Erythroblast (primary cell): ENCODE measurements at regions not wholly inside any gene's neighbourhood (a gene's known extent, or its start where the extent isn't known, plus 50 kb on each side); places are given as distances from the start of the nearest gene placed in this dataset.
"Not testable (repeated sequence)": the region's sequence is repeated elsewhere in the genome, so short reads cannot be mapped to it uniquely, and the experiment has no call there.

Source experiments
- DNase-seq, 2 experiments: peaks; one replicate each; lab custom pipeline; 2025; lab: John Stamatoyannopoulos, UW
- GATA1 ChIP-seq: IDR thresholded peaks from 2 replicates; pipeline ENCODE4 v1.6.1; 2011; ENCODE audit warnings: low read depth, mild to moderate bottlenecking, control low read depth, low read length, moderate library complexity
- POLR2A ChIP-seq: IDR thresholded peaks from 2 replicates; pipeline ENCODE4 v1.6.1; 2011; ENCODE audit warnings: mild to moderate bottlenecking, low read length

DNA sequence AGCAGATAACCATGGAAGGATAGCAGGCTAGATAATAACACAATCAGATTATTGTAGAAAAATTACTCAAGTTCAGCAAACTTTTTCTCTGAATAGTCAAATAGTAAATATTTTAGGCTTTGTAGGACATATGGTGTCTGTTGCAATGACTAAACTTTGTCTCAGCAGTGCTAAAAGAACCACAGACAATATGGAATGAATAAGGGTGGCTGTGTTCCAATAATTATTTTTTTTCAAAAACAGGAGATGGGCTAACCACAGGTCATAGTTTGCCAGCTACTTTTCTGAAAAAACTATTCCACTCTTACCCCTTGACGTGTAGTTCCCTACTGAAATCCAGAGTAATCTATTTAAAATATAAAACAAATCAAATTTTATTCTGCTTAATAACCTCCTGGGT lies 153.9 kb upstream of the LRRC4C start:
- DNase-seq = no peak
- TF ChIP-seq GATA1 (no peak), POLR2A (no peak)

DNA sequence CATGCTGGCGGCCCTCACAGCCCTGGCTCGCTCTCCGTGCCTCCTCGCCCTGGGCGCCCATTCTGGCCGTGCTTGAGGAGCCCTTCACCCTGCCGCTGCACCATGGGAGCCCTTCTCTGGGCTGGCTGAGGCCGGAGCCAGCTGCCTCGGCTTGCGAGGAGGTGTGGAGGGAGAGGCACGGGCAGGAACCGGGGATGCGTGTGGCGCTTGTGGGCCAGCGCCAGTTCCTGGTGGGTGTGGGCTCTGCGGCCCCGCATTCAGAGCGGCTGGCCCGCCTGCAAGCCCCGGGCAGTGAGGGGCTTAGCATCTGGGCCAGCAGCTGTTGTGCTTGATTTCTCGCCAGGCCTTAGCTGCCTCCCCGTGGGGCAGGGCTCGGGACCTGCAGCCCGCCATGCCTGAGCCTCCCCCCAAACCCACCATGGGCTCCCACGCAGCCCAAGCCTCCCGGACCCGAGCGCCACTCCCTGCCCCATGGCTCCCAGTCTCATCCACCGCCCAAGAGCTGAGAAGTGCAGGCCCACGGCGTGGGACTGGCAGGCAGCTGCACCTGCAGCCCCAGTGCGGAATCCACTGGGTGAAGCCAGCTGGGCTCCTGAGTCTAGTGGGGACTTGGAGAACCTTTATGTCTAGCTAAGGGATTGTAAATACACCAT lies 163.4 kb upstream of the LRRC4C start:
- DNase-seq = no peak
- TF ChIP-seq POLR2A = no peak
- no peak for TF ChIP-seq GATA1

DNA sequence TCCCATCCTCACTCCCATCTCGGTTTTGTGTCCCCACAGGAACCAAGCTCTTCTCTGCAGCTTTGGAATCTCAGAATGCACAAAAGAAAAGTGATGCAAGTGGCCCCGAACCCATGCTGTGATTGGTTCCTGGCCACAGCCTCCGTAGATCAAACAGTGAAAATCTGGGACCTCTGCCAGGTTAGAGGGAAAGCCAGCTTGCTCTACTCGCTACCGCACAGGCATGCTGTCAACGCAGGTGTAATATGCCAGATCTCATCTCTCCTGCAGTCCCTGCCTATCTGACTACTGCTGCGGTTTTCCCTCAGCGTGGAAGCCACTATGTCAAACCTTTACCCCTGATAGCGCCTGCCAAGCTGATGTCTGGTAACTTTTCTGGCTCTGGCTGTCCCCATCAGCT lies 200.5 kb upstream of the LRRC4C start:
- DNase-seq = no peak
- TF ChIP-seq GATA1 (no peak), POLR2A (no peak)

DNA sequence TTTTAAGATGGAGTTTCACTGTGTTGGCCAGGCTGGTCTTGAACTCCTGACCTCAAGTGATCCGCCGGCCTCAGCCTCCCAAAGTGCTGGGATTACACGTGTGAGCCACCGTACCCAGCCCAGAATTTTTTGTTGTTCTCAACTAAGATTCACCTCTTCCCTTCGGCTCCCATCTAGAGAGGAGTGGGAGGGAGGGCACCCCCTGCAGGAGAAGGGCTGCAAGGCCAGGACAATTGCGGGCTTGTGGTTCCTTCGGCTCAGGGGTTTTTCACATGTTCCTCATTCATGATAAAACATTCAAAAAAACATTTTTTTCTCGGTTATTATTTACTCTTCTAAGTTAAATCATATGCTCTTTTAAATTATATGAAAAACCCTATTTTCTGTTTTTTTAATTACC lies 201.1 kb upstream of the LRRC4C start:
- no peak for TF ChIP-seq GATA1
- TF ChIP-seq POLR2A = no peak
- DNase-seq = no peak

DNA sequence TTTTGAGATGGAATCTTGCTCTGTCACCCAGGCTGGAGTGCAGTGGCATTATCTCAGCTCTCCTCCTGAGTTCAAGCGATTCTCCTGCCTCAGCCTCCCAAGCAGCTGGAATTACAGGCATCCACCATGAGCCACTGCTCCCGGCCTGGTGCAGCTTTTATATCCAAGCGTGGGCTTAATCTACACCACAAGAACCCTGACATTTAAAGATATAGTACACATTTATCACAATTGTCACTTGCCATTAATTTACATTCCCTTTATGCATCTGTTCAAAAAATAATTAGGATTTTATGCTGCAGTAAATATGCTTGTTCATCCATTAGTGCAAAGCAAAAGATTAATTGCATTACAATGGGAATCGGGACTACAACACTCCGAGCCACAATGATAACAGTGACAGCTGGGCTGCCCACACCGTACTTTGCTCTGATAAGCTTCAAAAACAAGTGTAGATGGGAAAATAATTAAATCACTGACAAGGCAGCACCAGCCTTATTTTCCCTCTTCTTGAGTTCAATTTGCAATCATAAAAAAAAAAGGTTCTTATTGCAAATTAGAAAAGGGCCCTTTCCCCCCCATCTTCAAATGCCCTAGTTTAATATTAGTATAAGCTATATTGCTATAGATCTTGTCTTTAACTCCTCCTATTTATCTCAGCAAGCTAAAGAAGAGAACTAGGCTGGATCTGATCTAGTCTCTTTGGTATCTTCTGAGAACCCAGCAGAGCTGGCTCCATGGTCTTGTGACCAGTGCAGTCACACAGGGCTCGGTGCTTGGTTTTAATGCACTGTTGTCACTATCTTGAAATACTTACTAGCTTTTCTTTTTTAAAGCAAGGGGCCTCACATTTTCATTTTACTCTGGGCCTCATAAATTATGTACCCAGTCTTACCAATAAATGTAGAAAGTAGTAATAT lies 206.2 kb upstream of the LRRC4C start:
- DNase-seq = no peak
- TF ChIP-seq POLR2A (no peak), GATA1 (no peak)

DNA sequence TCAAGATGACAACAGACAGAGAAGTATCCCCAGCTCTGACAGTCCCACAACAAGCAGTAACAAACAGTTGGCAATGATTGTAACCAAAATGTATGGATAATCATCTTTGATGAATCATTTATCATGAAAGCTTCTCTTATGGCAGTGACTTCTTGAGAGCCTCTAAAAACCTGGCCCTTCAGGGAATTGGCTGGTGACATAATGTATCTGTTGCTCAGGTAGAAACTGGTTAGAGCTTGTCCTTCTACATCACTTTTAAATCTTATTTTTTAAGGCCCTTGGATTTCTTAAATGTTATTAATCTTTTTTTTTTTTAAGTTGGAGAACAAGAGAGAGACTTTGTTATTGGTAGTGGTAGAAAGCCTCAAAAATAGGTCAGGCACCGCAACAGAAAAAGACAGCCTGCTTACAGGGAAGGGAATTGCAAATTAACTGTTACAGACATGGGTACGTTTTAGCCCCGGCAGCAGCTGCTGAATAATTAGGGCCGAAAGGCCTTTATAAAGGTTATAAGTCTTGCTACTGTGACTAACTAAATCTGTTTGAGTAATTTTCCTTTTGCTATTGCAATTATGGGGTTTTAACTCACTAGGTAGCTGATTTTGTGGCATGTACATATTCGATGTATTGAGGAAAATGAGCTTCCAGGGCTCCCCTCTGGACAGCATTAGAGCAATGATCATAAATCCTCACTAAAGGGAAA lies 207.7 kb upstream of the LRRC4C start:
- no peak for TF ChIP-seq POLR2A
- no peak for DNase-seq

DNA sequence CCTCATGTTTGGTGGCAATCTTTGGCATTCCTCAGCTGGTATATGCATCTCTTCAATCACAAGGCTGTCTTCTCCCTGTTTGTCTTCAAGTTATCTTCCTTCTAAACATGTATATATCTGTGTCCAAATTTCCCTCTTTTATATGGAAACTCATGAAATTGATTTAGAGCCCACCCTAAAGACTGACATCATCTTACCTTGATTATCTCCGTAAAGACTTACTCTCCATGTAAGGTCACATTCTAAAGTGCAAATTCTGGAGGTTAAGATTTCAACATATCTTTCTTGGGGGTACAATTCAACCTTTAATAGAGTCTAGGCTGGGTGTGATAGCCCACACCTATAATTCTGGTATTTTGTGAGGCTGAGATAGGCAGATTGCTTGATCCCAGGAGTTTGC lies 215.8 kb upstream of the LRRC4C start:
- DNase-seq = no peak
- TF ChIP-seq GATA1 = no peak
- TF ChIP-seq POLR2A = no peak

DNA sequence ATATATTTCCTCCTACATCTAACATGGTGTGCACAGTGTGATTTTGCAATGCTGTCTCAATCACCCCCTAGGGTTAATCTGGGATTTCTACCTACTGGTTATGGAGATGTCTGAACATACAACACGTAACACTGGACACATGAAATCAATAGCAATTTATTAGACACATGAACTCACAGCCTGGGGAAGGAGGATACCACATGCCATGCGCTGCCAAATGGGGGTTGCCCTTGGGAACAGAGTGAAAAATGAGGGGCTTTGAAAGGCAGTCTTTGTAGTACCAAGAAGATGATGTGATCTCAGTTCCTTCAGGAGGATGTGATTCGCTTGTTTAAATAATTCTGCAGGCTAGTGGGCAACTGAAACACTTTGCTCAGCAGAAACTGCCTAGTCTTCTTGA lies 253.6 kb upstream of the LRRC4C start:
- no peak for DNase-seq

DNA sequence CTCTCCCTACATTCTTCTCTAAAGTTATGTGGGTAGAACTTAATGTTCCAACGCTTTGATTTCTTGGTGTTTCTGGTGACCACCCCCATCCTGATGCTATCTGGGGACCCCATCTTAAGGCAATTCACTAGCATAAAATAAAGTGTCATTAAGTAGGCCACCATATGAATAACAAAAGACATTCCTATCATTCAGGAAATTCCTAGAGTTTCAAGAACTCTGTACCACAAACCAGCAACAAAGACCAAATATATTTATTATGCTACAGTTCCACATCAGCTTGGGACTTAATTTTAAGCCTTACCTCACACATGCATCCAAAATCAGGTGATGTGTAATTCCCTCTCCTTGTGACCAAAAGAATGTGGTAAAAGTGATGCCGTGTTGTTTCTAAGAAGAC lies 254.6 kb upstream of the LRRC4C start:
- no peak for TF ChIP-seq GATA1
- no peak for TF ChIP-seq POLR2A
- no peak for DNase-seq

More for the DNA sequence above, 253.6 kb upstream of the LRRC4C start:
- TF ChIP-seq POLR2A (no peak), GATA1 (no peak)

DNA sequence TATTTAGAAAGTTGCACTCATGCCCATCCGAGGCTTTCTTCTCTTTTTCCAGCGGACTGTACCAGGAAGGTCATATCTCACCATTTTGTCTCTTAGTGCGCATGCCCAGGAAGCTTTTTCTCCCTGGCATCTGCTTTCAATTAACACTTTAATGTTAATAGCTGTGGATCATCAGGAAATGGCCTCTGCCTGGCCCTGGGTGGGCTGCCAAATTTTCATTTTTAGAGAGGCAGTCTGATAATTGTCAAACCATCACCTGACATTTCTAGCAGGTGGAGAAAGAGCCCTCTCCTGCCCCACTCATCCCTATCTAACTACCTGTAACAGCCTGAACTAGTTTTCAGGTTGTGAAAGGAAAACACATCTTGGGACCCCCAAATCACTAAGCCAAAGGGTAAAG lies 257.4 kb upstream of the LRRC4C start:
- no peak for DNase-seq
- TF ChIP-seq GATA1 = no peak
- TF ChIP-seq POLR2A = no peak

DNA sequence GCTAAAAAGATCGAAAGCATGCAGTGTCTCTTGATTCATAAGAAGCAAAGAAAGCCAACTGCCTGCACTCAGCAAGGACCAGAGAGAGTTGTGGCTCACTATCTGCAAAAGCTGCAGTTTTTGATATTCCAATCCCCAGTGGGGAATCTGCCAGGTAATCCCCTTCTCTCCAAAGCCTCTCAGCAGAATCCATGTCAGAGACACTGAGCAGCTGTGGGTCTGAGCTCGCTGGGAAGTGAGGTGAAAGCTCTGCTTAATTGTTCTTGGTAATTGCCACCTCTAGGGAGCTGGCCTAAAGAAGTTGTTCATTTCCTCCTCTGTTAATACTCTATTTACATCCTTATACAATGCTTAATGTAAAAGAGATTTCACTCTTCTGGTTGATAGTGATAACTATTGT lies 261.3 kb upstream of the LRRC4C start:
- no peak for TF ChIP-seq GATA1
- no peak for TF ChIP-seq POLR2A
- no peak for DNase-seq

DNA sequence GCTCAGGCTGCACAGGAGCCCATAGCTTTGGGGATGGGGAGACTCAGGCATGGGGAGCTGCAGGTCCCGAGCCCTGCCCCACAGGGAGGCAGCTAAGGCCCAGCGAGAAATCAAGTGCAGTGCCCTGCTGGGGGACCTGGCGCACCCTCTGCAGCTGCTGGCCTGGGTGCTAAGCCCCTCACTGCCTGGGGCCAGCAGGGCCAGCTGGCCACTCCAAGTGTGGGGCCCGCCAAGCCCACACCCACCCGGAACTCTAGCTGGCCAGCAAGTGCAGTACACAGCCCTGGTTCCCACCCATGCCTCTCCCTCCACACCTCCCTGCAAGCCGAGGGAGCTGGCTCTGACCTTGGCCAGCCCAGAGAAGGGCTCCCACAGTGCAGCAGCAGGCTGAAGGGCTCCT lies 268.7 kb upstream of the LRRC4C start:
- DNase-seq = not testable (repeated sequence)

DNA sequence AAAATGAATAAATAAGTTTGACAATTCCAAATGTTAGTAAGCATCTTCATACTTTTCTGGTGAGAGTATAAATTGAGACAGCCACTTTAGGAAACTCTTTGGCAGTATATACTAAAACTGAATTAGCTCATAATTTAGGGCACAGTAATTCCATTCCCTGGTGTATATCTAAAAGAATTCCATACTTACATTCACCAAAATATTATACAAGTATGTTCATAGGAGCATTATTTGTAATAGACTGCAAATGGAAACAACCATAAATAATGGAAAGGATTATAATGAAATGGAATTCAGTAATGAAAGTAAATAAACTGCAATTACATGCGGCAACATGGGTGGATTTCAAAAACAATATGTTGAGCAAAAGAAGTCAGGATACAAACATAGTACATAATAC lies 315.8 kb upstream of the LRRC4C start:
- TF ChIP-seq POLR2A = no peak
- no peak for TF ChIP-seq GATA1

DNA sequence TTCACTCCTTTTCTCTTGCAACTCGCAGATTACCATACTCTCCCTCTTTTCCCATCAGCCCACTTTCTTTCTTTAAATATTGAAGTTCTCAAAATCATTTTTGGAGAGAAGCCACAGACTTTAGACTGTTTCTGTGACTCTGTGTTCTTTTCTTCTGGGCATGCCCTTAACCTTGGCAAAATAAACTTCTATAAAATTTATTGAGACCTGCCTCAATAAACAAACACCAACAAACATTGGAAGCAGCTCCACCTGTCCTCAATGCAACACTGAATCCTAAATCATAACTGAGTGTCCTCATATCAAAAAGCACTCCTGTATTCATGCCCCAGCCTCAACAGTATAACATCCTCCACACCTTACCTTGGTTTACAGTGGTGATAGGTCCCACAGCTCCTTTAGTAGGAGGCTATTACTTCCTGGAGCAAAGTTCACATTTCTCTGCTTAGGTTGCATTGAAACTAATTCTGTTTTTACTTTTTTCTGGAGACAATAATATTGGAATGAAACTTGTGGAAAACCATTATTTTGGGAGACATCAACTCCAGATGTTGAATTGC lies 320.0 kb upstream of the LRRC4C start:
- no peak for DNase-seq
- TF ChIP-seq POLR2A (no peak), GATA1 (no peak)

More for the DNA sequence above, 315.8 kb upstream of the LRRC4C start:
- no peak for DNase-seq

DNA sequence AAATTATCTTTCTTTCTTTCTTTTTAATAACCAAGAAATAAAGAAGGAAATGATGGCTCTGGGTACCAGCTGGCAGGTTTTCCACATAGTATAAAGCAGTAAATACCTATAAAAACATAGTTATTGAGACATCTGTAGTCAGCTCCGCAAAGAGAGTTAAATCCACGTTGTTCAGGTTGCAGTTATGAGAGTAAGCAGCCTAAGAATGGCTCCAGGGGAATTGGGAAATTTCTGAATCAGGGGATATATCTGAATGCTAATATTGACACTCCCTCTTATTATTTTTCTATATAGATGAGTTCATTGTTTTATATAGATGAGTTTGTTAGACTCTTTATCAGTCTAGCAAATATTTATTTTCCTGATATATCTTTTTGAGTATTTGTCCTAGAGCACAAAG lies 322.0 kb upstream of the LRRC4C start:
- no peak for DNase-seq
- no peak for TF ChIP-seq POLR2A
